GM23338 (cell line): ENCODE measurements at regions not wholly inside any gene's neighbourhood (a gene's known extent, or its start where the extent isn't known, plus 50 kb on each side); places are given as distances from the start of the nearest gene placed in this dataset.

Experiments
- ATAC-seq: fragments of 200-7000 bp; cut with Tn5 transposase; 3 replicates; pipeline ENCODE4 v1.9.1; 2020
- DNase-seq: peaks from one replicate; pipeline ENCODE4 v3.0.0-alpha.2; 2015; ENCODE audit warnings: low spot score
- H2AFZ ChIP-seq: fragments of 200-600 bp; sonication (generic); 2 replicates; pipeline ENCODE4 v1.8.0; 2016; ENCODE audit warnings: antibody characterized with exemption, mild to moderate bottlenecking, moderate library complexity
- H3F3A ChIP-seq: fragments of 200-600 bp; sonication (generic); replicated peaks from 2 replicates; pipeline ENCODE4 v1.8.0; 2017; ENCODE audit warnings: antibody characterized with exemption, mixed run types, low read depth
- H3K27ac ChIP-seq: fragments of 200-600 bp; sonication (generic); 2 replicates; pipeline ENCODE4 v1.6.1; 2016; ENCODE audit warnings: low read depth
- H3K27me3 ChIP-seq: fragments of 200-600 bp; sonication (generic); 2 replicates; pipeline ENCODE4 v1.8.0; 2016; ENCODE audit warnings: mild to moderate bottlenecking, mixed run types, moderate library complexity; ENCODE audit not compliant: insufficient read depth
- H3K36me3 ChIP-seq: fragments of 200-600 bp; sonication (generic); 2 replicates; pipeline ENCODE4 v1.8.0; 2016; ENCODE audit warnings: mild to moderate bottlenecking; ENCODE audit not compliant: insufficient read depth
- H3K4me1 ChIP-seq: fragments of 200-600 bp; sonication (generic); 2 replicates; pipeline ENCODE4 v1.8.0; 2016; ENCODE audit warnings: mild to moderate bottlenecking, moderate library complexity; ENCODE audit not compliant: insufficient read depth
- H3K4me2 ChIP-seq: fragments of 200-600 bp; sonication (generic); 2 replicates; pipeline ENCODE4 v1.7.1; 2017; ENCODE audit warnings: mixed run types
- H3K4me3 ChIP-seq: fragments of 200-600 bp; sonication (generic); 2 replicates; pipeline ENCODE4 v1.6.1; 2016; ENCODE audit warnings: mixed run types
- H3K79me2 ChIP-seq: fragments of 200-600 bp; sonication (generic); replicated peaks from 2 replicates; pipeline ENCODE4 v1.8.0; 2017; ENCODE audit warnings: mild to moderate bottlenecking; ENCODE audit not compliant: insufficient read depth
- H3K9me2 ChIP-seq: fragments of 200-600 bp; sonication (generic); 2 replicates; pipeline ENCODE4 v1.8.0; 2017; ENCODE audit not compliant: insufficient read depth
- H4K20me1 ChIP-seq: fragments of 200-600 bp; sonication (generic); replicated peaks from 2 replicates; pipeline ENCODE4 v1.8.0; 2017; ENCODE audit warnings: mild to moderate bottlenecking; ENCODE audit not compliant: insufficient read depth
- H3K27ac Mint-ChIP-seq: 2 replicates; pipeline ENCODE4 v1.8.0; 2020; ENCODE audit warnings: inconsistent platforms, mild to moderate bottlenecking, moderate library complexity, mixed read lengths
- H3K27me3 Mint-ChIP-seq: 3 replicates; pipeline ENCODE4 v1.8.0; 2022; ENCODE audit warnings: low read depth, mild to moderate bottlenecking, moderate library complexity, mixed read lengths, inconsistent platforms; ENCODE audit not compliant: insufficient read depth, poor library complexity
- H3K36me3 Mint-ChIP-seq: 3 replicates; pipeline ENCODE4 v1.8.0; 2021; ENCODE audit warnings: low read depth, mild to moderate bottlenecking, inconsistent platforms, moderate library complexity, mixed read lengths
- H3K4me1 Mint-ChIP-seq: 3 replicates; pipeline ENCODE4 v1.8.0; 2020; ENCODE audit warnings: mild to moderate bottlenecking, inconsistent platforms, mixed read lengths
- H3K4me3 Mint-ChIP-seq: 3 replicates; pipeline ENCODE4 v1.8.0; 2021; ENCODE audit warnings: moderate library complexity, mild to moderate bottlenecking, inconsistent platforms, mixed read lengths
- H3K9me3 Mint-ChIP-seq: 3 replicates; pipeline ENCODE4 v1.8.0; 2020; ENCODE audit warnings: moderate library complexity, mild to moderate bottlenecking, inconsistent platforms, mixed read lengths
- CREB1 ChIP-seq: fragments of 250-450 bp; sonication (Bioruptor Pico); IDR thresholded peaks from 2 replicates; pipeline ENCODE4 v1.5.0; 2020; ENCODE audit warnings: low read depth, mild to moderate bottlenecking, moderate library complexity
- NANOG ChIP-seq: IDR thresholded peaks from 2 replicates; pipeline ENCODE4 v1.6.1; 2016; ENCODE audit warnings: antibody characterized with exemption, borderline replicate concordance
- ZNF114 ChIP-seq: fragments of 250-450 bp; sonication (Bioruptor Pico); IDR thresholded peaks from 2 replicates; pipeline ENCODE4 v1.5.0; 2020; ENCODE audit warnings: mild to moderate bottlenecking, moderate library complexity
- TF ChIP-seq, protein P1 (sequence below): fragments of 250-450 bp; sonication (Bioruptor Pico); IDR thresholded peaks from 2 replicates; pipeline ENCODE4 v1.5.0; 2020; ENCODE audit warnings: mild to moderate bottlenecking, moderate library complexity
- TF ChIP-seq, protein P2 (sequence below): IDR thresholded peaks from one replicate; pipeline ENCODE4 v1.6.1; 2018; ENCODE audit warnings: antibody characterized with exemption; ENCODE audit not compliant: unreplicated experiment
- TF ChIP-seq, protein P3 (sequence below): IDR thresholded peaks from 2 replicates; pipeline ENCODE4 v1.6.1; 2016; ENCODE audit warnings: antibody characterized with exemption

DNA sequence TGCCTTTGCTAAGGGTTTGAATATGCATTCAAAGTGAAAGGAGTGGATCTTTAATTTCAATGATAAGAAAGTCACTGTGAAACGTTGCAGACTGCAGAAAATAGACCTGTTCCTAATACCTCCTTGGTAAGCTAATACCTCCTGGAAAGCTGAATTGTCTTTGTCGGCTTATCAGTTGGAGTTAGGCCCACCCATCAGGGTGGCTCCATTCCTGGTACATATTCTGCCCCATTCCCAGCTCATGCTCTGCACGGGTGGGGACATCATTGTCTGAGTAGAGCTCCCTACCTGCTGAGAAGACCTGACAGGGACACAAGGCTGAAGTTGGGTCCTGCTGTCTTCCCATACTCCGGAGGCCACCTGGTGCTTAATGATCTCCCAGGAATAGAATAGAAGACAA lies 203.3 kb downstream of the EN1 start:
- H3K79me2 ChIP-seq, result no peaks in the 10 kb centered on the region
- no peaks in the 10 kb centered on the region for H4K20me1 ChIP-seq
- ATAC-seq (peak; percentile 94), DNase-seq (peak; percentile 14)
- no peaks in the 10 kb centered on the region for H3K27me3 ChIP-seq
- H3K27me3 Mint-ChIP-seq, result no peaks in the 10 kb centered on the region
- peak overlapping the region; percentile 68 for H3K4me2 ChIP-seq
- H3K9me2 ChIP-seq, result no peaks in the 10 kb centered on the region
- H3K36me3 Mint-ChIP-seq, result no peaks in the 10 kb centered on the region
- H3K9me3 Mint-ChIP-seq, result no peaks in the 10 kb centered on the region
- H3K4me1 Mint-ChIP-seq, result peaks cover 17% of the 10 kb centered on the region
- H3K4me3 Mint-ChIP-seq, result no peak overlapping the region
- no peak overlapping the region for H3K4me3 ChIP-seq
- H3K27ac Mint-ChIP-seq, result no peak overlapping the region
- no peaks in the 10 kb centered on the region for H3K36me3 ChIP-seq
- TF ChIP-seq NANOG, result no peak
- TF ChIP-seq, protein P1, sequence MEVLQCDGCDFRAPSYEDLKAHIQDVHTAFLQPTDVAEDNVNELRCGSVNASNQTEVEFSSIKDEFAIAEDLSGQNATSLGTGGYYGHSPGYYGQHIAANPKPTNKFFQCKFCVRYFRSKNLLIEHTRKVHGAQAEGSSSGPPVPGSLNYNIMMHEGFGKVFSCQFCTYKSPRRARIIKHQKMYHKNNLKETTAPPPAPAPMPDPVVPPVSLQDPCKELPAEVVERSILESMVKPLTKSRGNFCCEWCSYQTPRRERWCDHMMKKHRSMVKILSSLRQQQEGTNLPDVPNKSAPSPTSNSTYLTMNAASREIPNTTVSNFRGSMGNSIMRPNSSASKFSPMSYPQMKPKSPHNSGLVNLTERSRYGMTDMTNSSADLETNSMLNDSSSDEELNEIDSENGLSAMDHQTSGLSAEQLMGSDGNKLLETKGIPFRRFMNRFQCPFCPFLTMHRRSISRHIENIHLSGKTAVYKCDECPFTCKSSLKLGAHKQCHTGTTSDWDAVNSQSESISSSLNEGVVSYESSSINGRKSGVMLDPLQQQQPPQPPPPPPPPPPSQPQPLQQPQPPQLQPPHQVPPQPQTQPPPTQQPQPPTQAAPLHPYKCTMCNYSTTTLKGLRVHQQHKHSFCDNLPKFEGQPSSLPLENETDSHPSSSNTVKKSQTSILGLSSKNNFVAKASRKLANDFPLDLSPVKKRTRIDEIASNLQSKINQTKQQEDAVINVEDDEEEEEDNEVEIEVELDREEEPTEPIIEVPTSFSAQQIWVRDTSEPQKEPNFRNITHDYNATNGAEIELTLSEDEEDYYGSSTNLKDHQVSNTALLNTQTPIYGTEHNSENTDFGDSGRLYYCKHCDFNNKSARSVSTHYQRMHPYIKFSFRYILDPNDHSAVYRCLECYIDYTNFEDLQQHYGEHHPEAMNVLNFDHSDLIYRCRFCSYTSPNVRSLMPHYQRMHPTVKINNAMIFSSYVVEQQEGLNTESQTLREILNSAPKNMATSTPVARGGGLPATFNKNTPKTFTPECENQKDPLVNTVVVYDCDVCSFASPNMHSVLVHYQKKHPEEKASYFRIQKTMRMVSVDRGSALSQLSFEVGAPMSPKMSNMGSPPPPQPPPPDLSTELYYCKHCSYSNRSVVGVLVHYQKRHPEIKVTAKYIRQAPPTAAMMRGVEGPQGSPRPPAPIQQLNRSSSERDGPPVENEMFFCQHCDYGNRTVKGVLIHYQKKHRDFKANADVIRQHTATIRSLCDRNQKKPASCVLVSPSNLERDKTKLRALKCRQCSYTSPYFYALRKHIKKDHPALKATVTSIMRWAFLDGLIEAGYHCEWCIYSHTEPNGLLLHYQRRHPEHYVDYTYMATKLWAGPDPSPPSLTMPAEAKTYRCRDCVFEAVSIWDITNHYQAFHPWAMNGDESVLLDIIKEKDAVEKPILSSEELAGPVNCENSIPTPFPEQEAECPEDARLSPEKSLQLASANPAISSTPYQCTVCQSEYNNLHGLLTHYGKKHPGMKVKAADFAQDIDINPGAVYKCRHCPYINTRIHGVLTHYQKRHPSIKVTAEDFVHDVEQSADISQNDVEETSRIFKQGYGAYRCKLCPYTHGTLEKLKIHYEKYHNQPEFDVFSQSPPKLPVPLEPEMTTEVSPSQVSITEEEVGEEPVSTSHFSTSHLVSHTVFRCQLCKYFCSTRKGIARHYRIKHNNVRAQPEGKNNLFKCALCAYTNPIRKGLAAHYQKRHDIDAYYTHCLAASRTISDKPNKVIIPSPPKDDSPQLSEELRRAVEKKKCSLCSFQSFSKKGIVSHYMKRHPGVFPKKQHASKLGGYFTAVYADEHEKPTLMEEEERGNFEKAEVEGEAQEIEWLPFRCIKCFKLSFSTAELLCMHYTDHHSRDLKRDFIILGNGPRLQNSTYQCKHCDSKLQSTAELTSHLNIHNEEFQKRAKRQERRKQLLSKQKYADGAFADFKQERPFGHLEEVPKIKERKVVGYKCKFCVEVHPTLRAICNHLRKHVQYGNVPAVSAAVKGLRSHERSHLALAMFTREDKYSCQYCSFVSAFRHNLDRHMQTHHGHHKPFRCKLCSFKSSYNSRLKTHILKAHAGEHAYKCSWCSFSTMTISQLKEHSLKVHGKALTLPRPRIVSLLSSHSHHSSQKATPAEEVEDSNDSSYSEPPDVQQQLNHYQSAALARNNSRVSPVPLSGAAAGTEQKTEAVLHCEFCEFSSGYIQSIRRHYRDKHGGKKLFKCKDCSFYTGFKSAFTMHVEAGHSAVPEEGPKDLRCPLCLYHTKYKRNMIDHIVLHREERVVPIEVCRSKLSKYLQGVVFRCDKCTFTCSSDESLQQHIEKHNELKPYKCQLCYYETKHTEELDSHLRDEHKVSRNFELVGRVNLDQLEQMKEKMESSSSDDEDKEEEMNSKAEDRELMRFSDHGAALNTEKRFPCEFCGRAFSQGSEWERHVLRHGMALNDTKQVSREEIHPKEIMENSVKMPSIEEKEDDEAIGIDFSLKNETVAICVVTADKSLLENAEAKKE (CRISPR knock-in tag), result peak; percentile 84
- peaks cover 16% of the 10 kb centered on the region for H3K4me1 ChIP-seq
- H2AFZ ChIP-seq, result no peak overlapping the region
- H3K27ac ChIP-seq, result peak overlapping the region; percentile 69; the same call in 1 of the 2 replicates
- H3F3A ChIP-seq, result no peaks in the 10 kb centered on the region

DNA sequence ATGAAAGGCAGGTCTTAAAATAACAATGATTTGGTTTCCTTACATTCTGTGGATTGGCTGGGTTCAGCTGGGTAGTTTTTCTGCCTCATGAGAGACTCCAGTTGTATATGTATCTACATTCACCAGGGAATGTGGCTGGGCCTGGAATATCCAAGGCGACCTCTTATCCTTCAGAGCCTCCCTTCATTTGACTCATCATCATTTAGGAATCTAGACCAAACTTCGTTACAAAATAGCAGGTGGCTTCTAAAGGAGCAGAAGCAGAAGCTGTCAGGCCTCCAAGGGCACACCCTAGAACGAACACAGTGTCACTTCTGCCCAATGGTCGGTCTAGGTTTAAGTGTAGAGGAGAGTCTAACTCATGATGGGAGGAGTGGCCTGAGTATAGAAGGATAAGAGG lies 204.2 kb downstream of the EN1 start:
- Histone ChIP-seq H3K27me3 (no peaks in the 10 kb centered on the region), H4K20me1 (no peaks in the 10 kb centered on the region), H3K4me2 (peak overlapping the region; percentile 68), H2AFZ (no peak overlapping the region), H3K79me2 (no peaks in the 10 kb centered on the region), H3F3A (no peaks in the 10 kb centered on the region), H3K27ac (no peak overlapping the region), H3K9me2 (no peaks in the 10 kb centered on the region; the same call in 1 of the 2 replicates), H3K4me3 (no peak overlapping the region), H3K36me3 (no peaks in the 10 kb centered on the region), H3K4me1 (peaks cover 16% of the 10 kb centered on the region)
- DNase-seq, result no peak
- no peaks in the 10 kb centered on the region for H3K9me3 Mint-ChIP-seq
- no peak overlapping the region for H3K4me3 Mint-ChIP-seq
- no peaks in the 10 kb centered on the region for H3K36me3 Mint-ChIP-seq
- no peak overlapping the region for H3K27ac Mint-ChIP-seq
- H3K27me3 Mint-ChIP-seq, result no peaks in the 10 kb centered on the region
- ATAC-seq, result no peak
- H3K4me1 Mint-ChIP-seq, result peaks cover 17% of the 10 kb centered on the region
- TF ChIP-seq, protein P2, sequence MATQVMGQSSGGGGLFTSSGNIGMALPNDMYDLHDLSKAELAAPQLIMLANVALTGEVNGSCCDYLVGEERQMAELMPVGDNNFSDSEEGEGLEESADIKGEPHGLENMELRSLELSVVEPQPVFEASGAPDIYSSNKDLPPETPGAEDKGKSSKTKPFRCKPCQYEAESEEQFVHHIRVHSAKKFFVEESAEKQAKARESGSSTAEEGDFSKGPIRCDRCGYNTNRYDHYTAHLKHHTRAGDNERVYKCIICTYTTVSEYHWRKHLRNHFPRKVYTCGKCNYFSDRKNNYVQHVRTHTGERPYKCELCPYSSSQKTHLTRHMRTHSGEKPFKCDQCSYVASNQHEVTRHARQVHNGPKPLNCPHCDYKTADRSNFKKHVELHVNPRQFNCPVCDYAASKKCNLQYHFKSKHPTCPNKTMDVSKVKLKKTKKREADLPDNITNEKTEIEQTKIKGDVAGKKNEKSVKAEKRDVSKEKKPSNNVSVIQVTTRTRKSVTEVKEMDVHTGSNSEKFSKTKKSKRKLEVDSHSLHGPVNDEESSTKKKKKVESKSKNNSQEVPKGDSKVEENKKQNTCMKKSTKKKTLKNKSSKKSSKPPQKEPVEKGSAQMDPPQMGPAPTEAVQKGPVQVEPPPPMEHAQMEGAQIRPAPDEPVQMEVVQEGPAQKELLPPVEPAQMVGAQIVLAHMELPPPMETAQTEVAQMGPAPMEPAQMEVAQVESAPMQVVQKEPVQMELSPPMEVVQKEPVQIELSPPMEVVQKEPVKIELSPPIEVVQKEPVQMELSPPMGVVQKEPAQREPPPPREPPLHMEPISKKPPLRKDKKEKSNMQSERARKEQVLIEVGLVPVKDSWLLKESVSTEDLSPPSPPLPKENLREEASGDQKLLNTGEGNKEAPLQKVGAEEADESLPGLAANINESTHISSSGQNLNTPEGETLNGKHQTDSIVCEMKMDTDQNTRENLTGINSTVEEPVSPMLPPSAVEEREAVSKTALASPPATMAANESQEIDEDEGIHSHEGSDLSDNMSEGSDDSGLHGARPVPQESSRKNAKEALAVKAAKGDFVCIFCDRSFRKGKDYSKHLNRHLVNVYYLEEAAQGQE, result no peak
- TF ChIP-seq ZNF114 (CRISPR knock-in tag) (no peak), CREB1 (no peak)
- TF ChIP-seq, protein P3, sequence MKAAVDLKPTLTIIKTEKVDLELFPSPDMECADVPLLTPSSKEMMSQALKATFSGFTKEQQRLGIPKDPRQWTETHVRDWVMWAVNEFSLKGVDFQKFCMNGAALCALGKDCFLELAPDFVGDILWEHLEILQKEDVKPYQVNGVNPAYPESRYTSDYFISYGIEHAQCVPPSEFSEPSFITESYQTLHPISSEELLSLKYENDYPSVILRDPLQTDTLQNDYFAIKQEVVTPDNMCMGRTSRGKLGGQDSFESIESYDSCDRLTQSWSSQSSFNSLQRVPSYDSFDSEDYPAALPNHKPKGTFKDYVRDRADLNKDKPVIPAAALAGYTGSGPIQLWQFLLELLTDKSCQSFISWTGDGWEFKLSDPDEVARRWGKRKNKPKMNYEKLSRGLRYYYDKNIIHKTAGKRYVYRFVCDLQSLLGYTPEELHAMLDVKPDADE, result no peak
